DOHH2 (cell line): ENCODE measurements at regions not wholly inside any gene's neighbourhood (a gene's known extent, or its start where the extent isn't known, plus 50 kb on each side); places are given as distances from the start of the nearest gene placed in this dataset.
"Not testable (repeated sequence)": the region's sequence is repeated elsewhere in the genome, so short reads cannot be mapped to it uniquely, and the experiment has no call there.

Experiments used
- EZH2phosphoT487 ChIP-seq: fragments of 200-600 bp; sonication (generic); IDR thresholded peaks from 2 replicates; pipeline ENCODE4 v1.6.1; 2017; ENCODE audit warnings: borderline replicate concordance, mild to moderate bottlenecking, antibody characterized with exemption, low read length, moderate library complexity, mixed read lengths
- TF ChIP-seq, protein P1 (sequence below): fragments of 200-600 bp; sonication (generic); IDR thresholded peaks from one replicate; pipeline ENCODE4 v1.5.1; 2014; ENCODE audit warnings: antibody characterized with exemption, mild to moderate bottlenecking, low read depth, low read length; ENCODE audit not compliant: poor library complexity, severe bottlenecking

DNA sequence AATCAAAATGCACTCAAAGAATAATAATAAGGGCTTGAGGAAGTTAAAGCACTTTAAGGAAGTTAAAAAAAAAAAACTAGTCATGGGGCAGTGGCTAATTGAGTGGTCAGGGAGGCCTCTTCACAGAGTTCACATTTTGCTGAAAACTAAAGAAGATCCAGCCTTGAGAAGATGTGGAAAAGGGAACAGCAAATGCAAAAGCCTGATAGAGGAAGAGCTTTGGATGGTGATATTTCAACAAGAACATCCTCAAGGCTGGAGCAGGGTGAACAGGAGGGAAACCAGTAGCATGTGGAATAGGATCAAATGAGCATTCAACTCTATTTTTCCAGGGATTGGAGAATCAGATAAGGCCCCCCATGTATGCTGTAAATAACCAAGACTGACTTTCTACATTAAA, 165.7 kb downstream of the SPATA31A6 start:
- TF ChIP-seq, protein P1, sequence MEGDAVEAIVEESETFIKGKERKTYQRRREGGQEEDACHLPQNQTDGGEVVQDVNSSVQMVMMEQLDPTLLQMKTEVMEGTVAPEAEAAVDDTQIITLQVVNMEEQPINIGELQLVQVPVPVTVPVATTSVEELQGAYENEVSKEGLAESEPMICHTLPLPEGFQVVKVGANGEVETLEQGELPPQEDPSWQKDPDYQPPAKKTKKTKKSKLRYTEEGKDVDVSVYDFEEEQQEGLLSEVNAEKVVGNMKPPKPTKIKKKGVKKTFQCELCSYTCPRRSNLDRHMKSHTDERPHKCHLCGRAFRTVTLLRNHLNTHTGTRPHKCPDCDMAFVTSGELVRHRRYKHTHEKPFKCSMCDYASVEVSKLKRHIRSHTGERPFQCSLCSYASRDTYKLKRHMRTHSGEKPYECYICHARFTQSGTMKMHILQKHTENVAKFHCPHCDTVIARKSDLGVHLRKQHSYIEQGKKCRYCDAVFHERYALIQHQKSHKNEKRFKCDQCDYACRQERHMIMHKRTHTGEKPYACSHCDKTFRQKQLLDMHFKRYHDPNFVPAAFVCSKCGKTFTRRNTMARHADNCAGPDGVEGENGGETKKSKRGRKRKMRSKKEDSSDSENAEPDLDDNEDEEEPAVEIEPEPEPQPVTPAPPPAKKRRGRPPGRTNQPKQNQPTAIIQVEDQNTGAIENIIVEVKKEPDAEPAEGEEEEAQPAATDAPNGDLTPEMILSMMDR = not testable (repeated sequence)
- not testable (repeated sequence) for TF ChIP-seq EZH2phosphoT487
